SK-N-SH treated with all-trans-retinoic acid at 6 μM for 48 hours (cell line): ENCODE measurements at regions not wholly inside any gene's neighbourhood (a gene's known extent, or its start where the extent isn't known, plus 50 kb on each side); places are given as distances from the start of the nearest gene placed in this dataset.
A peak's percentile ranks its signal among the peaks of the same experiment; 100 is the strongest.

Experiments
- ATAC-seq: fragments of 200-7000 bp; cut with Tn5 transposase; 3 replicates; pipeline ENCODE4 v1.9.1; 2020; ENCODE audit warnings: mild to moderate bottlenecking, moderate library complexity
- ARNTL ChIP-seq: fragments of 450-650 bp; formaldehyde crosslinking; IDR thresholded peaks from 2 replicates; pipeline ENCODE4 v1.5.0; 2020; ENCODE audit warnings: low read depth, mild to moderate bottlenecking, moderate library complexity, borderline replicate concordance
- CSRNP3 ChIP-seq: fragments of 250-450 bp; sonication (Bioruptor Pico); IDR thresholded peaks from 2 replicates; pipeline ENCODE4 v1.5.1; 2021; ENCODE audit warnings: mild to moderate bottlenecking, moderate library complexity
- ESRRG ChIP-seq: fragments of 250-450 bp; sonication (Bioruptor Pico); IDR thresholded peaks from 2 replicates; pipeline ENCODE4 v1.6.1; 2021; ENCODE audit warnings: mild to moderate bottlenecking
- ISL1 ChIP-seq: fragments of 250-450 bp; sonication (Bioruptor Pico); IDR thresholded peaks from 2 replicates; pipeline ENCODE4 v2.1.2; 2022; ENCODE audit warnings: mild to moderate bottlenecking, moderate library complexity
- OSR1 ChIP-seq: fragments of 250-450 bp; sonication (Bioruptor Pico); IDR thresholded peaks from 2 replicates; pipeline ENCODE4 v1.8.0; 2022; ENCODE audit warnings: moderate library complexity, mild to moderate bottlenecking, inconsistent platforms
- POU6F1 ChIP-seq: fragments of 250-450 bp; sonication (Bioruptor Pico); IDR thresholded peaks from 2 replicates; pipeline ENCODE4 v1.8.0; 2021; ENCODE audit warnings: low read depth, mild to moderate bottlenecking, moderate library complexity, borderline replicate concordance
- PPARA ChIP-seq: fragments of 250-450 bp; sonication (Bioruptor Pico); IDR thresholded peaks from 2 replicates; pipeline ENCODE4 v1.5.0; 2020; ENCODE audit warnings: mild to moderate bottlenecking, borderline replicate concordance
- RARB ChIP-seq: fragments of 250-450 bp; sonication (Bioruptor Pico); IDR thresholded peaks from 2 replicates; pipeline ENCODE4 v1.8.0; 2021; ENCODE audit warnings: mild to moderate bottlenecking, moderate library complexity
- TCF4 ChIP-seq: fragments of 250-450 bp; sonication (Bioruptor Pico); IDR thresholded peaks from 2 replicates; pipeline ENCODE4 v1.8.0; 2021; ENCODE audit warnings: mild to moderate bottlenecking, moderate library complexity, borderline replicate concordance
- TOX ChIP-seq: fragments of 250-450 bp; sonication (Bioruptor Pico); IDR thresholded peaks from 2 replicates; pipeline ENCODE4 v1.8.0; 2021; ENCODE audit warnings: mild to moderate bottlenecking, moderate library complexity, borderline replicate concordance
- TSHZ2 ChIP-seq: fragments of 250-450 bp; sonication (Bioruptor Pico); IDR thresholded peaks from 2 replicates; pipeline ENCODE4 v1.5.0; 2020; ENCODE audit warnings: mild to moderate bottlenecking, moderate library complexity
- ZFP3 ChIP-seq: fragments of 250-450 bp; sonication (Bioruptor Pico); IDR thresholded peaks from 2 replicates; pipeline ENCODE4 v1.5.0; 2020; ENCODE audit warnings: mild to moderate bottlenecking, moderate library complexity
- ZFP30 ChIP-seq: fragments of 450-650 bp; formaldehyde crosslinking; IDR thresholded peaks from 2 replicates; pipeline ENCODE4 v1.5.0; 2022; ENCODE audit warnings: mild to moderate bottlenecking, moderate library complexity
- ZNF8 ChIP-seq: fragments of 450-650 bp; formaldehyde crosslinking; IDR thresholded peaks from 2 replicates; pipeline ENCODE4 v1.5.0; 2020; ENCODE audit warnings: mild to moderate bottlenecking, moderate library complexity
- TF ChIP-seq, protein P1 (sequence below): fragments of 250-450 bp; sonication (Bioruptor Pico); IDR thresholded peaks from 2 replicates; pipeline ENCODE4 v1.8.0; 2020; ENCODE audit warnings: mild to moderate bottlenecking, moderate library complexity, borderline replicate concordance

DNA sequence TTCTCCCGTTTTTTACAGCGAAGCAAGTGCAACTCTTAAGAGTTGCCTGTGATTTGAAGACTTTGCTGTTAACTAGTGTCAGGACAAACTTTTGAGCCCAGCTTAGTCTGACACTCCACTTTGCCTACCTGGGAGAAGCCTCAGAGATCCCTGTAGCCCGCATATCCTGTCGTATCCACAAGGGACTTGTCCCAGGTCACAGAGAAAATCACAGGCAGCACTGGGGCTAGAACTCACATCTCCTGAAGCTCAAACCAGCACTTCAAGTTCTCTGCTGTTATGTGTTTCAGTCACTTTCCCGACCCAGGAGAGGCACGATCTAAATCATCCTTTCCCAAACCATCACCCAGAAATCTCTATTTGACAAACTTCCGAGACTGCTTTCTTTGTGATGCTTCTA lies 584.5 kb downstream of the ACTL7B start (continued):
- no peak for TF ChIP-seq TSHZ2 (CRISPR knock-in tag)

- TF ChIP-seq ZFP3 (CRISPR knock-in tag) (no peak), ISL1 (no peak), ZNF8 (CRISPR knock-in tag) (no peak), OSR1 (CRISPR knock-in tag) (no peak), POU6F1 (no peak)
These were observed 585.2 kb downstream of the ACTL7B start for GRCh38 chr9:108270561-108270960.

GRCh38 chr9:108270051-108270450 lies 585.7 kb downstream of the ACTL7B start:
- peak; percentile 19; the same call in 1 of the 3 replicates for ATAC-seq
- TF ChIP-seq TSHZ2 (CRISPR knock-in tag) (no peak), CSRNP3 (CRISPR knock-in tag) (no peak), ARNTL (no peak), ESRRG (CRISPR knock-in tag) (no peak)

More at GRCh38 chr9:108270561-108270960, 585.2 kb downstream of the ACTL7B start:
- ATAC-seq = no peak

DNA sequence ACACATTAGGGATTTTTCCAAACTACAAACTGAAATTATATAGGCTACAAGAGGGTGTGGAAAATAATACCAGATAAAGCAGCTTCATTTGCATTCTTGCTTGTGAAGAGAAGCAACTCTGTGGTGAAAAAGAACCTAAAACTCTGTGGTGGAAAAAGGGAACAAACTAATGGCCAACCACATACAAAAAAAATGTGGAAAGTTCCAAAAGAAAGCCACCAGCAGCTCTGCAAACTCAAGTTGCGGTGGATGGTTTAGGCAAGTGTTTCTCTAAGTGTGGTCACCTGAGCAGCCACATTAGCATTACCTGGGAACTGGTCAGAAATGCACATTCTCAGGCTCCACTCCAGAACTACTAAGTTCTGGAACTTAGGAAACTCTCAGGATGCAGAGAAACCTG lies 586.4 kb downstream of the ACTL7B start:
- no peak for ATAC-seq
- TF ChIP-seq, protein P1, sequence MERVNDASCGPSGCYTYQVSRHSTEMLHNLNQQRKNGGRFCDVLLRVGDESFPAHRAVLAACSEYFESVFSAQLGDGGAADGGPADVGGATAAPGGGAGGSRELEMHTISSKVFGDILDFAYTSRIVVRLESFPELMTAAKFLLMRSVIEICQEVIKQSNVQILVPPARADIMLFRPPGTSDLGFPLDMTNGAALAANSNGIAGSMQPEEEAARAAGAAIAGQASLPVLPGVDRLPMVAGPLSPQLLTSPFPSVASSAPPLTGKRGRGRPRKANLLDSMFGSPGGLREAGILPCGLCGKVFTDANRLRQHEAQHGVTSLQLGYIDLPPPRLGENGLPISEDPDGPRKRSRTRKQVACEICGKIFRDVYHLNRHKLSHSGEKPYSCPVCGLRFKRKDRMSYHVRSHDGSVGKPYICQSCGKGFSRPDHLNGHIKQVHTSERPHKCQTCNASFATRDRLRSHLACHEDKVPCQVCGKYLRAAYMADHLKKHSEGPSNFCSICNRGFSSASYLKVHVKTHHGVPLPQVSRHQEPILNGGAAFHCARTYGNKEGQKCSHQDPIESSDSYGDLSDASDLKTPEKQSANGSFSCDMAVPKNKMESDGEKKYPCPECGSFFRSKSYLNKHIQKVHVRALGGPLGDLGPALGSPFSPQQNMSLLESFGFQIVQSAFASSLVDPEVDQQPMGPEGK (CRISPR knock-in tag) = no peak

- no peak for ATAC-seq
- TF ChIP-seq ZFP30 (CRISPR knock-in tag) = no peak
These were observed 590.7 kb downstream of the ACTL7B start for GRCh38 chr9:108265065-108265464.

DNA sequence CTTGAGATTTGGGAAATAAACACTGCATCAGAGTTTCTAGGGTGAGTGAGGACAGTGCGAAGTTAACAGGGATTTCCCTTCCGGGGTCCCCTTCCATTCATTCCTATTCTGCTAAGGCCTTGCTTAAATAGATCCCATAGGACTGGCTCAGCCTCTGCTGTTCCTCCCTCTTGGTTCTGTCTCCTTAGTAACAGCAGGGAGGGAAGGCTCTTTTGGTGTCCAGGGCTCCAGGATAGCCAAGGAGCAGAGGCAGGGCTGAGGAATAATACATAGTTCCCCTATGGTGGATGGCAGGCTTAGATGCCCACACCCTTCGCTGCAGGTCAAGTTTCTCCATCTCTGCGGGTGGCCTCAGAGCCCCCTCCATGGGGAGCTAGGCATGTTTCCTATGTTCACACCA lies 591.7 kb downstream of the ACTL7B start:
- no peak for ATAC-seq
- no peak for TF ChIP-seq ZNF8 (CRISPR knock-in tag)

DNA sequence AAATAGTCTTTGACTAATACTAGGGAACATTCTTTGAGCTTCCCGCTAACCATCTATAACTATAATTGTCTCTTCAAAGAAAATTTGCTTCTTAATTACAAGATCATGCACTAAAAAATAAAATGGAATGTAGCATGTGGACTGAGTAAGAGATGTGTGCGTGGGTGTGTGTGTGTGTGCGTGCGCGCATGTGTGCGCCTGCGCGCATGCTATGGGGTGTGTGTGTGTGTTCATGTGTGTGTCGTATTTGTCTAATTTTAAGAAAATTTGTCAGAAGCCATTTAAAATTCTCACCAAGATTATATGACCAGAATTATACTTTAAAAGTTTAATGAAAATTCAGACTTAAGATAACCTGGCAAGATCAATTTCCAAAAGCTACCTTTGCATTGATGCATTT lies 593.0 kb downstream of the ACTL7B start:
- TF ChIP-seq TCF4 (CRISPR knock-in tag) (no peak), TOX (CRISPR knock-in tag) (no peak), ZNF8 (CRISPR knock-in tag) (no peak), RARB (no peak), PPARA (no peak)
- no peak for ATAC-seq
